ENCODE measurements at regions not wholly inside any gene's neighbourhood (a gene's known extent, or its start where the extent isn't known, plus 50 kb on each side); places are given as distances from the start of the nearest gene placed in this dataset.
"Not testable (repeated sequence)": the region's sequence is repeated elsewhere in the genome, so short reads cannot be mapped to it uniquely, and the experiment has no call there.

GRCh38 chr7:3180604-3181003 lies 120.4 kb upstream of the SDK1 start:
- no peak for TF ChIP-seq CTCF (IDR thresholded peaks at IDR 0.05; ENCODE audit: low read length, missing control alignments)
- DNase-seq (ENCODE audit: low read depth): no peak
- no peak overlapping the region for H3K4me3 ChIP-seq (replicated peaks; ENCODE audit: low read depth, low read length)

- H3K4me3 ChIP-seq (replicated peaks; ENCODE audit: low read depth, low read length); DNase-seq (ENCODE audit: low read depth): not testable (repeated sequence)
Measured at GRCh38 chr7:3182055-3182454, 119.0 kb upstream of the SDK1 start.

- TF ChIP-seq CTCF (IDR thresholded peaks at IDR 0.05; ENCODE audit: low read length, missing control alignments): no peak
- H3K4me3 ChIP-seq (replicated peaks; ENCODE audit: low read depth, low read length): no peak overlapping the region
- DNase-seq (ENCODE audit: low read depth): peak; percentile 33
Measured at GRCh38 chr7:3187444-3188040, 113.5 kb upstream of the SDK1 start.

GRCh38 chr7:3188946-3189345 lies 112.1 kb upstream of the SDK1 start:
- no peak for TF ChIP-seq CTCF (IDR thresholded peaks at IDR 0.05; ENCODE audit: low read length, missing control alignments)
- no peak overlapping the region for H3K4me3 ChIP-seq (replicated peaks; ENCODE audit: low read depth, low read length)
- DNase-seq (ENCODE audit: low read depth): no peak

- no peak for TF ChIP-seq CTCF (IDR thresholded peaks at IDR 0.05; ENCODE audit: low read length, missing control alignments)
- no peak overlapping the region for H3K4me3 ChIP-seq (replicated peaks; ENCODE audit: low read depth, low read length)
- no peak for DNase-seq (ENCODE audit: low read depth)
Measured at GRCh38 chr7:3191548-3191947, 109.5 kb upstream of the SDK1 start.

- DNase-seq (ENCODE audit: low read depth): no peak
- H3K4me3 ChIP-seq (replicated peaks; ENCODE audit: low read depth, low read length): no peak overlapping the region
- TF ChIP-seq CTCF (IDR thresholded peaks at IDR 0.05; ENCODE audit: low read length, missing control alignments): no peak
Measured at GRCh38 chr7:3192669-3193068, 108.4 kb upstream of the SDK1 start.

- no peak for TF ChIP-seq CTCF (IDR thresholded peaks at IDR 0.05; ENCODE audit: low read length, missing control alignments)
- no peak overlapping the region for H3K4me3 ChIP-seq (replicated peaks; ENCODE audit: low read depth, low read length)
- peak; percentile 46 for DNase-seq (ENCODE audit: low read depth)
Measured at GRCh38 chr7:3193379-3194120, 107.5 kb upstream of the SDK1 start.
